Uterus (tissue), 3 donors: ENCODE measurements at regions not wholly inside any gene's neighbourhood (a gene's known extent, or its start where the extent isn't known, plus 50 kb on each side); places are given as distances from the start of the nearest gene placed in this dataset.

Experiments used
- DNase-seq, 2 donors: peaks; one replicate each; pipeline ENCODE4 v3.0.0-alpha.2; 2019 to 2020
- H3K27ac ChIP-seq, 2 donors: fragments of 200-600 bp; sonication (generic); 1 replicate in 1 of 2; 2 replicates in 1 of 2; pipeline ENCODE4 v1.5.1; 2016 to 2018
- H3K27me3 ChIP-seq, 2 donors: fragments of 200-600 bp; sonication (generic); one replicate each; pipeline ENCODE4 v1.5.1; 2018 to 2019; ENCODE audit warnings: control low read depth in 1 of 2
- H3K36me3 ChIP-seq, 2 donors: fragments of 200-600 bp; sonication (generic); one replicate each; pipeline ENCODE4 v1.5.1; 2019; ENCODE audit warnings: control low read depth in 1 of 2
- H3K4me1 ChIP-seq, 2 donors: fragments of 200-600 bp; sonication (generic); one replicate each; pipeline ENCODE4 v1.5.1; 2018 to 2019; ENCODE audit warnings: control low read depth in 1 of 2
- H3K4me3 ChIP-seq, 2 donors: fragments of 200-600 bp; sonication (generic); 1 replicate in 1 of 2; 2 replicates in 1 of 2; pipeline ENCODE4 v1.5.1; 2018 to 2019; ENCODE audit warnings: mild to moderate bottlenecking in 1 of 2
- H3K9me3 ChIP-seq, 2 donors: fragments of 200-600 bp; sonication (generic); one replicate each; pipeline ENCODE4 v1.5.1; 2019; ENCODE audit warnings: control low read depth in 1 of 2
- POLR2A ChIP-seq, 2 donors: fragments of 450-650 bp; IDR thresholded peaks; one replicate each; pipeline ENCODE4 v1.6.1; 2016; ENCODE audit warnings: antibody characterized with exemption in 2 of 2, mild to moderate bottlenecking in 1 of 2, moderate library complexity in 1 of 2
- intact Hi-C: fragments of 100-400 bp; cut with DNase I; formaldehyde crosslinking; loops from one replicate; pipeline ENCODE4 v1.15.1; 2023; ENCODE audit warnings: low total_unique reads
- TF ChIP-seq, protein P1 (sequence below), 4 experiments: fragments of 200-600 bp in 2 of 4; fragments of 450-650 bp in 2 of 4; sonication (generic) in 2 of 4; IDR thresholded peaks; one replicate each; pipeline ENCODE4 v1.5.1; 2016 to 2019; ENCODE audit warnings: antibody characterized with exemption in 4 of 4, mild to moderate bottlenecking in 2 of 4, moderate library complexity in 1 of 4
- donor health status: DM: yes; HTN: yes; CAD: no.

DNA sequence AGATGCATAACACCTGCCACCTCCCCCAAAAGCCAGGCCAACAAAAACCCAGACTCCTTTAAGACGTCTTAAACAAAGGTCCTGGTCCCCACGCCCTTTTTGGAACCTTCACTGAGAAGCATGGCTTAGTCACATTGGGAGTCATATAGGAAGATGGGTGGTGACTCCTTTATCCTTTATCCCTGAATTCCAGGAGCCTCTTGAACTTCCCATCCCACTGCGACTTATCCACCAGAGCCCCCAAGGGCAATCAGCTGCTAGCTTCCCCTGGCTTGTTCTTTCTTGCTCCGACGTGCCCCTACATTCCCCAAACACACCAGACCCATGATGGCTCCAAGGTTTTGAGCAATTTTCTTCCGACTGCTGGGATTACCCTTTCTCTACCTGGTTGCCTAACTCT, 567.0 kb upstream of the CADM1 start:
- no peak overlapping the region for H3K4me3 ChIP-seq
- H3K9me3 ChIP-seq, result no peaks in the 10 kb centered on the region
- H3K27ac ChIP-seq, result no peak overlapping the region
- H3K27me3 ChIP-seq, result no peaks in the 10 kb centered on the region
- intact Hi-C loops, result no loop called here
- no peaks in the 10 kb centered on the region for H3K4me1 ChIP-seq
- TF ChIP-seq POLR2A (IDR thresholded peaks at IDR 0.05), result no peak
- TF ChIP-seq, protein P1, sequence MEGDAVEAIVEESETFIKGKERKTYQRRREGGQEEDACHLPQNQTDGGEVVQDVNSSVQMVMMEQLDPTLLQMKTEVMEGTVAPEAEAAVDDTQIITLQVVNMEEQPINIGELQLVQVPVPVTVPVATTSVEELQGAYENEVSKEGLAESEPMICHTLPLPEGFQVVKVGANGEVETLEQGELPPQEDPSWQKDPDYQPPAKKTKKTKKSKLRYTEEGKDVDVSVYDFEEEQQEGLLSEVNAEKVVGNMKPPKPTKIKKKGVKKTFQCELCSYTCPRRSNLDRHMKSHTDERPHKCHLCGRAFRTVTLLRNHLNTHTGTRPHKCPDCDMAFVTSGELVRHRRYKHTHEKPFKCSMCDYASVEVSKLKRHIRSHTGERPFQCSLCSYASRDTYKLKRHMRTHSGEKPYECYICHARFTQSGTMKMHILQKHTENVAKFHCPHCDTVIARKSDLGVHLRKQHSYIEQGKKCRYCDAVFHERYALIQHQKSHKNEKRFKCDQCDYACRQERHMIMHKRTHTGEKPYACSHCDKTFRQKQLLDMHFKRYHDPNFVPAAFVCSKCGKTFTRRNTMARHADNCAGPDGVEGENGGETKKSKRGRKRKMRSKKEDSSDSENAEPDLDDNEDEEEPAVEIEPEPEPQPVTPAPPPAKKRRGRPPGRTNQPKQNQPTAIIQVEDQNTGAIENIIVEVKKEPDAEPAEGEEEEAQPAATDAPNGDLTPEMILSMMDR (IDR thresholded peaks at IDR 0.05), result no peak
- DNase-seq, result no peak
- no peaks in the 10 kb centered on the region for H3K36me3 ChIP-seq

DNA sequence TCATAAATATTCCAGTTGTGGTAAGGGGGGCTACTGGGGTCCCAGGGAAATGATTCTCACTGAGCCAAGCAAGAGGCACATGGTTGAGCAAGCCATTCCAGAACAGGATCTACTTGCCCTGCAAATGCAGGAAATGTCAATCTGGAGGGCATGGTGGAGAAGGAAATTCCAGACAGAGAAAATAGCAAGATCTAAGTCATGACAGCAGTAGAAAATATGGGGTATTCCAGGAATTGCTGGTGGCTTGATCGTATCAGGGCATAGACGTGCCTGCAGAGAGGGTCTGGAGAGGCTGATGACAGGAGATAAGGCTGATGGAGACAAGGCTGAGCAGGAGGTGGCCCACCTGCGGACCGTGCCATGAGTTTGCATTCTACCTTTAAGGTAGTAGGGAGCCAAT, 566.3 kb upstream of the CADM1 start:
- TF ChIP-seq POLR2A (IDR thresholded peaks at IDR 0.05), result no peak
- TF ChIP-seq, protein P1 (IDR thresholded peaks at IDR 0.05), result no peak
- Histone ChIP-seq H3K27ac (no peak overlapping the region), H3K4me3 (no peak overlapping the region), H3K27me3 (no peaks in the 10 kb centered on the region), H3K36me3 (no peaks in the 10 kb centered on the region), H3K9me3 (no peaks in the 10 kb centered on the region), H3K4me1 (no peaks in the 10 kb centered on the region)
- no peak for DNase-seq
- intact Hi-C loops, result no loop called here

DNA sequence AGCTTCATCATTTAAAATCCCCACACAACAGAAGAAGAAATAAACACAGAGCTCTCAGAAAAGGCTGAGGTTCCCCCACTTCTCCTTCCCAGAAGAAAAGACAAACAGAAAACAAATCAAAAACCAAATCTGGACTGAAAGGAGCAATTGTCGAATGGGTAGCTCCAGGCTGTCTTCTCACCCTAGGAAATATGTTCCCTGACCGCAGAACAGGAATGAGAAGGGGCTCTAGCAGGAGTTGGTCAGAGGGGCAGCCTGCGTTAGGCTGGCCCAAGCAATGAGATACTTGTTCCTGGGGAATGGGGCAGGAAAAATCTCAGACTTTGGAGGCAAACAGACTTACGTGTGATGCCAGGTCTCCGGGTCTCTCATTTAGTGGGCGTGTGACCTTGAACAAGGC, 562.6 kb upstream of the CADM1 start:
- no peaks in the 10 kb centered on the region for H3K36me3 ChIP-seq
- H3K27ac ChIP-seq, result no peak overlapping the region
- no peaks in the 10 kb centered on the region for H3K4me1 ChIP-seq
- DNase-seq, result no peak
- TF ChIP-seq POLR2A (IDR thresholded peaks at IDR 0.05), result no peak
- TF ChIP-seq, protein P1 (IDR thresholded peaks at IDR 0.05), result no peak
- no peaks in the 10 kb centered on the region for H3K27me3 ChIP-seq
- H3K4me3 ChIP-seq, result no peak overlapping the region
- no peaks in the 10 kb centered on the region for H3K9me3 ChIP-seq
- intact Hi-C loops, result no loop called here

DNA sequence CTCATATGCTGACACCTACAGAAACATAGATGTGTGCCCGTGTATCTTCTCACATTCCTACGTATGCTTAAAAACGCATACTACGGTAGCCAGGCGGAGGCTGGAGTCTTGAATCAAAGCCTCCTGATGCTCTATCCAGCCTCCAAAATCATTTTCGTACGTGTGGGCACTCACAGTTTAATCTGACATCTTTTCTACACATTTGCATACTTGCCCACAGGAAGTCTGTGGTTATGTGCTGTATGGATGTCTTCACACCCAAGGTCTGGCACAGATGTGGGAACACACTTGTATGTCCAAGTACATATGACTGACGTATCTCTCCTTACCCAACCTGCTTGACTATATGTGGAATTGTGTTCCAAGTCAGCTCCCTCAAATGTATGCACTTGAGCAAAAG, 561.8 kb upstream of the CADM1 start:
- H3K4me1 ChIP-seq, result no peaks in the 10 kb centered on the region
- no peak for TF ChIP-seq POLR2A (IDR thresholded peaks at IDR 0.05)
- TF ChIP-seq, protein P1 (IDR thresholded peaks at IDR 0.05), result no peak
- H3K27ac ChIP-seq, result no peak overlapping the region
- H3K27me3 ChIP-seq, result no peaks in the 10 kb centered on the region
- intact Hi-C loops, result no loop called here
- no peak overlapping the region for H3K4me3 ChIP-seq
- H3K9me3 ChIP-seq, result no peaks in the 10 kb centered on the region
- no peaks in the 10 kb centered on the region for H3K36me3 ChIP-seq
- DNase-seq, result no peak

DNA sequence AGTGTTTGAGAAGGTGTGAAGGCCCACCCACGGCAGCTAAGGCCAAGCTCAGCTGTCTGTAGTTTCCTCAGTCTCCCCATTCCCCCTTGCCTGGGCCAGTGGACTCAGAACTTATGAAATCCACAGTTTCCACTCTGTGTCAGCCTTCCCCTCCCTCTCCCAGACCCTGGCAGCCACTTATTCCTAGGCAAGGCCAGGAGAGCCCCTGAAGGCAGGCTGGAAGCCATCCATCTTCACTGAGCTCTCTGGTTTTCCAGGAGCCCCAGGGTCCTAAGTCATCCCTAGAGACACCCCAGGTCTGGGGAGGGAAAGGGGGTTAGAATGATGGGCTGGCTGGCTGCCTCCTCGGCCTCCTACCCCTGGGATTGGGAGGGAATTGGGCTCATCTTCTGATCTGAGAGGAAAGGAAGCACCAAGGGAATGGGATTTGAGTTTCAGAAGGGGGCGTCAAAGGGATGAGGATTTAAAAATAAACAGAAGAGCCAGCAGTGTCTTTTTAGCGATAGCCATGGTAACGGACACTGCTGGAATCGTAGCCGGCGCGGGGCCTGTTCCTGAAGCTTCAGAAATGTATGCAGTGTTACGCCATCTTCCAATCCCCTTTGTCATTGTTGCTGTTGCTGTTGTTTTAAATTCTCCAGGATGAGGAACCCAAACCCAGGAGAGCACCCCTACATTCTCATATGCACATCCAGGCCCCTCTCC, 561.1 kb upstream of the CADM1 start:
- no peak overlapping the region for H3K4me3 ChIP-seq
- DNase-seq, result no peak
- no peaks in the 10 kb centered on the region for H3K27me3 ChIP-seq
- H3K27ac ChIP-seq, result no peak overlapping the region
- H3K4me1 ChIP-seq, result no peaks in the 10 kb centered on the region
- TF ChIP-seq, protein P1 (IDR thresholded peaks at IDR 0.05), result no peak
- TF ChIP-seq POLR2A (IDR thresholded peaks at IDR 0.05), result no peak
- H3K9me3 ChIP-seq, result no peaks in the 10 kb centered on the region
- no peaks in the 10 kb centered on the region for H3K36me3 ChIP-seq
- intact Hi-C loops, result no loop called here
